NCI-H1417 treated with DMSO at 0.1 percent for 48 hours (cell line): ENCODE measurements at regions not wholly inside any gene's neighbourhood (a gene's known extent, or its start where the extent isn't known, plus 50 kb on each side); places are given as distances from the start of the nearest gene placed in this dataset.
A peak's percentile ranks its signal among the peaks of the same experiment; 100 is the strongest.
"Not testable (repeated sequence)": the region's sequence is repeated elsewhere in the genome, so short reads cannot be mapped to it uniquely, and the experiment has no call there.

ENCODE experiments used
- DNase-seq: peaks from one replicate; lab custom pipeline; 2025; lab: John Stamatoyannopoulos, UW

DNA sequence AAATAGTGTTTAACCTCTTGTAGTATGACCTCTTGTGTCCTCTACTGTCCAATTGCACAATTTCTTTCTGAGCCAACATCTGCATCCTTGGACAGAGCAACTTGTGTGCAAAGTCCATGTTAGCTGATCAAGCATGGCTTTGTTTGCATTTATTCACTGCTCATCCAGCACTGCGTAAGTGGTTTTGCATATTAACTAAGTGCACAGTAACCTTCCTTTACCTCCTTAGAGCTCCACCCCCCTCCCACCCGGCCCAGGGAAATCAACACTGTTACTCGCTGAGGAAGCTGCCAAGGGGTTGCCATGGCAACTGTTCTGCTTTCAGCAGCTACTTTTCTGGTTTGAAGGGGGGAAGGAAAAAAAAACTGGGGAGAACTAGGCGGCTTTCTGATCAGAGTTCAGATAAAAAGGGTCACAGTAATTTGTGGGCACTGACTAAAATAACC, 153.5 kb upstream of the KLF12 start:
- peak; percentile 45 for DNase-seq

DNA sequence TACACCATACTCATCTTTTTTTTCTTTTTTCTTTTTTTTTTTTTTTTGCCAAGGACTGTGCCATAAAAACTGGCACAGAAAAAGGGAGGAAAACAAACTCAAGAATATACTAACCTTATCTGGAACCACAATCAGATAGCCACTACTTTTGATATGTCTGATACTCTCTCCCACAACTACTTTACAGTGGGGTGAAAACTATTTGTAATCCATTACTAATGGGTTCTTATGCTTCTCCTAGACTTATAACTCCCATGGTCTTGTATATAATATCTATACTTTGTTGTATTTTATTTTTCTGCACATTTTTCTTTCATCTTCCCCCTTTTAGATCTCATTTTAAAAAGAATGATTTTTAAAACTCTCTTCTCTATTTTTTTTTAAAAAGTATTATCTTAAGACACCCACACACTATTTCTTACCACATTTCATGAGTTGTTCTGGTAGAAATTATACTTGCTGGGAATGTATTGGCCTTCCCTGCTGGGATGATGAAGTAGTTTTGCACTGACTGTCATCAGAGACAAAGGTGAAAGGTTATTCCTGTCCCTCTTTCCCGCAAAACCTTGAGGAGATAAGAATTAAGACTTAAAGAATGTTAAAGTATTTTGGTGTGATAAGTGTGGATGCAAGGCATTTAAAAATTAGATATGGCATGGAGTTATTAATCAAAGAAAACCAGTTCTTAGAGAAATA, 146.7 kb upstream of the KLF12 start:
- no peak for DNase-seq

DNA sequence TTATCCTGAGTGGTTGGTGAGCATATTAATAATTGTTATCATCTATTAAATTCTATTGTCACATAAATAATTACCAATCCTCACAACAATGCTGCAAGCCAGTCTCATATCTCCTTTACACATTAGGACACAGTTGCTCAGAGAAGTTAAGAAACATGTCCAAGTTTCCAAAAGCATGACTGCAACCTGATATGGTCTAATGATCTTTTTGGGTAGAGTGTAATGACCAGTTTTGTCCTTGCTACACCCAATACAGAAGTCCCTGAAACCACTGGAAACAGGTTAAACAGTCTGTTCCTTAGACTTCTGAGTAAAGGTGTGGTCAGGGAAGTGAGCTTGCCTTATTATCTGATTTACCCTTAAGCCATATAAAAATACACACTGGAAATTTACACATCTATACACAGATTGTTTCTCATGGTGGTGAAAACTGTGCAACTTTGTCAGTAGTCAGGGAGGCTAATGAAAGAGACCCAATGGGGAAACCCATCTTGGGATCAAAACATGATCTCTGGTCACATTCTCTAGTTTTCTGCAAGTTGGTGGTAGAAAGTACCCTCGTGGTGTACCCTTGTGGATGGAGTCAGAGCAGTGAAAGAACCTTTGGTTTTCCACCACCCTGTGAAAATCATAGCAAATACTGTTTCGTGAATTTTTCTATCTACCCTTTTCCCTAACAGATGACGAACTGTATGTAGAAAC, 146.0 kb upstream of the KLF12 start:
- DNase-seq: no peak

DNA sequence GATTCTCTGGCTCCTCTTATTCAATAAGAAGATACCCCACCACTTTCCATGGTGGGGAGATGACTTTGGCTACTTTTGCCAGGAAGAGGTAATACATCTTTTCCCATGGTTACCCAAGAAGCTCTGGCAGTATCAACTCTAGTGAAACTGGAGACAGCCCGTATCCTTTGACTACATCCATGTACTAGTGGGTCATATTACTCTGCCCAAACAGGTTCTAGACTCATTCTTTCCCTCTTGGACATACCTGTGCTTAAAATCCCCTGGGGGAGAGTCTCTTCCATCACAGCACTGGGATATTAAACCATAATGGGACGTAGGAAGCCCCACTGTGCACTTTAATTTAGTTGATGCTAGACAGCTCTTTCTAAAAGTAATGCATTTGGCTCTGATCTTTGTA, 144.7 kb upstream of the KLF12 start:
- no peak for DNase-seq

DNA sequence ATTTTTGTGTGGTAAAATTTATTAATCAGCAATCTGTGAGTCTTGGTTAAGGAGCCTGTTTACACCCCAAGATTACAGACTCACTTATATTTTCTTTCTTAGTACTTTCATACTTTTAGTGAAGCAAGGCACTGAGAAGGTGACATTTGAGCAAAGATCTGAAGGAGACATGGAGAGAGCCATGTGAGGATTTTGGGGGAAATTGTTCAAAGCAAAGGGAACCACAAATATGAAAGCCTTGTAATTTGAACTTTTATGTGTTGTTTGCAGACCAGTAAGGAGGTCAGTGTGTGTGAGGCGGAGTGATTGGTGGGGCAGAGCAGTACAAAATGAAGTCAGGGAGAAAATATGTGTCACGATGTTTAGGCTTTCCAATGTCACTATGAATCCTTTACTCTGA, 140.7 kb upstream of the KLF12 start:
- no peak for DNase-seq

DNA sequence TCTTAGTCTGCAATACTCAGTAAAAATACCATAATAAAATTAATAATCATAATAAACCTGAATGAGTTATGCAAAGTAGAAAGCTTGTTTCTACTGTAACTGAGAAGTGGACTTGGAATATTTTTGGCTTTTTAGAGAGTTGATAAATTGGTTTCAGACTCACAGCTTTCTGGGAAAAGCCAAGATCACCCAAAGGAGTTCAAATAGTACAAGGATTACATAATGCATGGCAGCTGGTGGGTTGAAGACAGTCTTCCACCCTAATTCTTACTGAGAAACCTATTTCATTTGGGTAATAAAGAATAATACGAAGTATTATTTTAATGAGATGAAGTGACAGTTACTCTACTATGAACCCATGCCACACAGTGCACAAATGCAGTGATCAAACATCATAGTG, 139.4 kb upstream of the KLF12 start:
- no peak for DNase-seq

DNA sequence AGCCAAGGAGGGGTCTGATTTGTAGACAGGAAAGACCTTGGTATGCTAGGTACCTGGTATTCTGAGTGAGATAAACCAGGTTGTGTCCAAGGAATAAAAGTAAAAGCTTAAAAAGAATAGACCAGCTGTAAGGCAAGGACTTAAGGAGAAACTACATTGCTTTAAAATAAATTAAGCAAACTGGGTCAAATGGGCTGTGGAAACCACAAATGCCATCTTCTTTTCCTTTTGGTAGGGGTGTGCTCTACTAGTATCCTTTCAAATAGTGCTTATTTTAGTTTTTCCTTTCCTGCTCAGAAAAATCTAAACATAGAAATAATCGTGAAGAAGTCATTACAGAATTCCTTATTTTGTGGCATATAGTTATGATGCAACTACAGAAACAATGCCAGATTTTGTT, 138.6 kb upstream of the KLF12 start:
- DNase-seq: no peak

DNA sequence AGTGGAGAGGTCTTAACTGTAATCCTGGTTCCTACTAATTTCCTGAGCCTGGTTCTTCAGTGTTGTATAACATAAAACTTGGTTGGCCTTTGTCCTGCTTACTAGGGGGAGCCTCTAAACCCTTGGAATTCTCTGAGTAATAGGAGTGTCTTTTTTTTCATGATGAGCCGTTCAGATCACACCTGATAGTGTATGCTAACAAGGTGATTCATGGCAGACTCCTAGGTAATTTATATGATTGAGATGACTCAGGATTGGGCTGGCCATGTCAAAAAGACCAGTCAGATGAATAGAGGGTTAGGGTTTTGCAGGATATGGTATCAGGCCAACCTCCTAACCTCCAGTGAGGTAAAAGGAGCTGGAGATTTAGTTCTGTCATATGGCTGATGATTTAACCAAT, 135.8 kb upstream of the KLF12 start:
- DNase-seq: no peak

DNA sequence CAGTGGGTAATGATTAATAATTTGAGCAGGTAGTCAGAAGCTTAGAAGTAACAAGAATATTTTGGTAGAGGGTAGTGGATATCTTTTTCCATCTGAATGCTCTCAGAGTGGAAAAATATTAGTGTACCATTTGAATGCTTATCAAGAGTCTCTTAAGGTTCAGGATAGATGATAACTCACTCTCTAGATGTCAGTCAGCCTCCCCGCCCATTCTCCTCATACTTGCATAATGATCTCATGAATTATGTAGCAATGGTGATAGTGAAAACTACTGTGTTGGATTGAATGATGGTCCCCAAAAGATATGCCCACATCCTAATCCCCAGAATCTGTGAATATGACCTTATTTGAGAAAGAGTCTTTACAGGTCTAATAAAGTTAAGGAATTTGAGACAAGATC, 132.7 kb upstream of the KLF12 start:
- no peak for DNase-seq

DNA sequence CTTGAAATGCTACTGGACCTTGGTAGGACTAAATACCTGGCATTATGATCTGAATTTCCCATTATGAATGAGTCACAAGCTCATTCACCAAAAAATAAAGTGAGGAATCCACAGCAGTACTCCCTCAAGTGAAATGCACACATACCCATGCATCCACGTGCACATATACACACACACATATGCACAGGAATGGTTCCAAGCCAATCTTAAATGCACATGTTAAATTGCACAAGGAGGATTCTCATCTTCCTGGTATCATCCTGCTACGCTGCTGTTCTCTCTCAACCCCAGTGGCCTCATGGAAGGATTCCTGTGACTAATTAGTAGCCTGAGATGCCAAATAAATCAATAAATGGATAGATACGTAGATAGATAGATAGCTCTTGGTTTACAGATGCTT, 132.1 kb upstream of the KLF12 start:
- no peak for DNase-seq

DNA sequence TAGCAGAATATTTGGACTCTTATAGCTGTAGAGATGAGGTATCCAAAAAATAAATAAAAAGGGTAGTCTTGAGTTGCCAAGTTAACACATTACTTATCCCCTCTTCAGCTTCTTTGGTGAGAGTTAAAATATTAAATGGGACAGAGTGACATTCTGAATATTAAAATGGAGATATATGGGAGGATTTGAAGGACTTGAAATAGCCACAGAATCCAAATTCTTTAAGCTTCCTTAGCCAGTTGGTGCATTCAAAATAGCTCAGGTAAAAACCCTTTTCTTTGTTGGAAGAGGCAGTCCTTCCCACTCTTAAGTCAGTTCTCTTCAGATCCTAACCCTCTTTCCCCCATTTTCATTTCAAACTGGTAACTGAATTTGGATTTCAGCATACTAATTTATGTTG, 130.1 kb upstream of the KLF12 start:
- no peak for DNase-seq

DNA sequence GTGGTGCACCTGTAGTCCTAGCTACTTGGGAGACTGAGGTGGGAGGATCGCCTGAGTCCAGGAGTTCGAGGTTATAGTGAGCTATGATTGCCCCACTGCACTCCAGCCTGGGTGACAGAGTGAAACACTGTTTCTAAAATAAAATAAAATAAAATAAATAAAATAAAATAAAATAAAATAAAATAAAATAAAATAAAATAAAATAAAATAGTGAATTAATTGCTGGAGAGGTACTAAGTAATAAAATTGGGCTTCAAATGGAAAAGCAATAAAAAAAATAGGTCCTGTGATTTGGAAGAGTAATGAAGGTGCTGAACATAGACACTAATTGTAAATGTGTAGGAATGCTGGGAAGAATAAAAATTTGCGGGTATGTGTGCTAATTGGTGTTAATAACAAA, 126.2 kb upstream of the KLF12 start:
- DNase-seq: not testable (repeated sequence)

DNA sequence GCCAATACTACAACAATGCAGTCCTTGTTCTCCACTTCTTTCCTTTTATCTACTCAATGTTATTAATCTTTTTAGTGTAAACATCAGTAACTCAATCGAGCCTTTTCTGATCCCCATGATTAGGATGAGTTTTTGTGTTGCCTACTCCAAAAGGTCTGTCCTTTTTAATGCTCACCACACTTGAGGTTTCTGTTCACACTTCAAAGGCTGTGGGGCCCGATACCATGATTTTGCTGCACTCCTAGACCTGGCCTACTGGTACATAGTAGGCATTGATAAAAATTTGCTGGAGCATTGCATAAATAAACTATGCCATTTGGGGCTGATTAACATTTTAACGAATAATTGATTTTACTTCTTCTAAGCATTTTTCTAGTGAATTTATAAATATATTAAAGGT, 125.4 kb upstream of the KLF12 start:
- no peak for DNase-seq

DNA sequence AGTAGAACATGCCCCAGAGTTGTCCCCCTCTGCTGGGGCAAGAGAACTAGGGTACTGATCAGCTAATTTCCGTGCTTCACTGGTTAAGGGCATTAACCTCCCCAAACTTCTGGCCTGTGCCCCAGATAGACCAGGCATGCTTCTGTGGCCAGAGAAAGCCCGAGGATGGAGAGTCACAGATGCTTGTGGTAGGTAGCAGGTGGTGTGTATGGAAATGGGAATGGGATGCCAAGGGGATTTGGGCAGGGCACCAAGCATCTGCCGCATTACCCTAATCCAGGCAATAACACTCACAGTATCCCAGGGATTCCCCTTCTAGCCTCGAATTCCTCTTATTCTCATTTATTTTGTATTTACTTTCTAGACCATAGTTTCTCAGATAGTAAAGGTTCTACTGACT, 124.8 kb upstream of the KLF12 start:
- no peak for DNase-seq

DNA sequence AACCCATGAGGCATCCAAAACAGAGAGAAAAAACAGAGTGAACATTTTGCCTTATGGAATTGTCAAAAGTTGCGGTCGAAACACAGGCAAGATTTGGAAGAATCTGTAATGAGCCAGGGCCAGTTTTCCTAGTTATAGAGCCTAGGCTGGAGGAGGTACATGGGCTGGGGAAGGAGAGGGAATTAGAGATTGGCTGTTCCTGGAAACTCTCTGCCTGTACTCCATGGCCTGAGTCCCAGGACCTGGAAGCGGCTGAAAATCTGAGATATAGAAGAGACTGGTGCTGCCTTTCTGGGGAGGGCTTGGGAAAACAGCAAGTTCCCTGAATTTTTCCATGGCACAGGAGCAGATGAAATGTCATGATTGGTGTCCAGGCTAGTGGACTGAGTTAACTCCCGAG, 122.8 kb upstream of the KLF12 start:
- DNase-seq: no peak

DNA sequence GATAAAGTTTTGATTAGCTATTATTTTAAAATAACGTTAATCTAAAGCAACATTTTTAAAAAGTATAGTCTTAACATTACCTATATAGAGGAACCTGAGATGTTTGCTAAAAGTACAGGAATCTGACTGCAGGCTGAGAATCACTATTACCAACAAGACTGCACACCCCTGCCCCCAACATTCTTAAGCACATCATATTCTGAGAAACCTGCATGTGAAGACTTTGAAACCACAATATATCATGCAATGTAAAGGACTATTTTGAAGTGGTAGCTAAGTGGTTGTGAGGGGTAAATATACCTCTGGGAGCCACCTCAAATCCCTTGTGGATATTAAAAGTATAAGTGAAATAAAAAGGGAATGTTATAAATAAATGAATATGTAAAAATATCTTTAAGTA, 119.0 kb upstream of the KLF12 start:
- DNase-seq: no peak

DNA sequence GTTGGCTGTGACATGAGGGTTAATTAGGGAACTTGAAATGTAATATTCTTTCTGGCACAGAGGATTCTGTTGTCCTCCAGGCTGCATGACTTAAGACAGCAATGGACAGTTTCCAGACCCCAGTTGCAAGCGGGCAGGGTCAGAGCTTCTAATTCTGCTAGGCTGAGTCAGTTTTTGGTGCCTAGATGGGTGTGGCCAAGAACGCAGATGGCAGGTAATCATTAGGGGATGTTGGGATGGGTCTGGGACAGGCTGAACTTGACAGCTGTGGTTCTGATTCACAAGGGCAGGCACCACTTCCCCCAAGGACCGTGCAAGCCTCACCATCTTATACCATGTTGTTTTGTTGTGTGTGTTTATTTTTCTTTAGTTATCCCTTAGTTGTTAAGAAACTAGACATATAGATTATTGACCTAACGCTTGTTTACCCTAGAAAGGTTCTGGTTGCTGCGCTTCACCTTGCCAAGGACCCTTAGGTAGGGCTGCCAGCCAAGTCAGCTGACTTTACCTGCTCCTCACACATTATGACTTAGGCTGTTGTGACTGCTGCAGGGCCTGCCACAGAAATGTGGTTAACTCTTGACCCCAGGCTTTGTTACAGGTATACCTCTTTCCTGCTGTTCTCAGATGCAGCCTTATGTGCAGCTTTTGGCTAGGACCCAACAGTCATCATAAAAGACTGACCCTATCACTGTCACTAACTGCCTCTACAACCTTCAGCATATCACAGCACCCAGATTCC, 117.7 kb upstream of the KLF12 start:
- DNase-seq: no peak

DNA sequence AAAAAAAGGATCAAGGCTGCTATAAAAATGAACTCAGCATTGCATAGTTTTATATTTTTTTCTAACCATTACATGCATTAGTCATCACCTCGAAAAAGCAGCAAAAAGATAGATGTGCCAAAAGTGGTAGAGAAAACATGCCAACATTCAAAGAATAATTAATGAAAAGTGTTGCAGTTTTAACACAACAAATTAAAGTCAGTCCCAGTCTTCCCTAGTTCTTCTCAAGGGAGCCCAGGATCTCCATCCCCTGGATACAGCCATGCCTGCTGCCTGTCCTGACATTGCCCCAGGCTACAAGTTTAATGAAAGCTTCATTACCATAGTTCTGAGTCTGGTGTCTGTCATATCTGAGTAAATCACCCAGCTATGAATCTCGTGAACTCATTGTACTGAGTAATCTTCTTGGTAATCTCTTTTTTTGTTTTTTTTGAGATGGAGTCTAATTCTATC, 116.6 kb upstream of the KLF12 start:
- no peak for DNase-seq

DNA sequence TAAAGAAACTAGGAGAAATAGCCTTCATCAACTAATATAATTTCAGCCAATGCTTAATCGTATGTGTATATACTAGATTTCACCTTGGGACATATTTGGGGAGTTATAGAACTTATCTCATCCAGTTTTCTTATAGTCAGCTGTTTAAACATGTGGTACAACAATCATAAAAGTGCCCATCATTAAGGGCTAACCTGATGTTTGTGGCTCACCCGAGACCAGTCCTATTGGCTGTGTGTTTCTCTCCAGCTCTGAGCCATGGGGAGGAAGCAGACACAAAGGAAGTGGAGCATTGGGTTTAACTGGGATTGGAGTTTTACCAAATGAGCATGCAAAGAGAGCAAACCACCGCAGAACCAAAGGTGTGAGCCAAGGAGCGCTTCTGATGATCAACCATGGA, 114.3 kb upstream of the KLF12 start:
- DNase-seq: no peak

DNA sequence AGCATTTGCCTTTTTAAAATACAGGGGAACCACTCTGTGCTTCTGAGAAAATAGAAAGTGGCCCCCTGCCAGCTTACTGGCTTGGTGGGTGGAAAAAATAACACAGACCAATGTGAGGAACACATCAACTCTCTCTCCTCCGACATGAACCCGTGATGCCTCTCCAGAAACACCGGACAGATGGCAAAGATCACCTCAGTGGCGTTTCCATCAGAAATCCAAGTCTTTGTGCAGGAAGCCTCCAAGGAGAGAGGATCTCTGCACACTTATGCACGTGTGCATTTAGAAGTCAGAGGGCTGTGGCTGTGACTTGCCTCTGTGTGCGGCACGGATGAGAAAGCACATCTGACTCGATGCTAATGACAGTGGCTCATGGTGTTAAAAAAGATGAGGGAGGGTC, 112.3 kb upstream of the KLF12 start:
- no peak for DNase-seq

DNA sequence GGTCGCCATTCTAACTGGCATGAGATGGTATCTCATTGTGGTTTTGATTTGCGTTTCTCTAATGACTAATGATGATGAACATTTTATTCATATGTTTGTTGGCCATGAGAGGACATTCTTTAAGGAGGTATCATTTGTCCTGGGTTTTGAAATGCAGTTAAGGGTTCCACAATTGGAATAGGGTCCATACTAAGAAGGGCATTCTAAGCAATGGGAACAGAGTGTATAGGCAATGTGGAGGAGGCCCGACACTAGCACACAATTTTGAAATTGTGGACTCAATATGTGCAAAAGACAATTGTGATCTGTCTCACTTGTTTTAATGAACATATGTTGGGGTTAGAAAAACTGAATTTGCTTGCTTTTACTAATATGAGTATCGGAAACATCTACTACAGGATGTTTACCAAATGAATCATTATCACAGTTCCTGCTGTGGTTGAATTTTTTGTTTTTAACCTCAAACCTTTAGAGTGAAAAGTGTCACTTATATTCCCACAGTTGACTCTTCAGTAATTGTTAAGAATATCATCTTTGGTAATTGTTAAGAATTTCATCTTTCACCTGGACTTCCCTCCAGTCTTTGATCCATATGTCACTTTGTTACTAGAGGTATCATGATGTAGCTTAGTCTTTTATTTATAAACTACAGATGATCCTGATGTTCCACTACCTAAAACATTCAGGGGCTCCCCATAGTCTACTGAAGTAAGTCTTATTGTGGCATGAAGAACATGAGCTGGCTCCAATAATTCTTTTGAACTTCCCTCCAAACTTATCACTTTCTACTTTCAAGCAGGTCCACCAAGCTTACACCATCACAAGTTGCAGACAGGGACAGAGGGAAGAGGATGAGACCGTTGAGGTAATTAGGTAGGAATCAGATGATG, 109.7 kb upstream of the KLF12 start:
- DNase-seq: no peak

DNA sequence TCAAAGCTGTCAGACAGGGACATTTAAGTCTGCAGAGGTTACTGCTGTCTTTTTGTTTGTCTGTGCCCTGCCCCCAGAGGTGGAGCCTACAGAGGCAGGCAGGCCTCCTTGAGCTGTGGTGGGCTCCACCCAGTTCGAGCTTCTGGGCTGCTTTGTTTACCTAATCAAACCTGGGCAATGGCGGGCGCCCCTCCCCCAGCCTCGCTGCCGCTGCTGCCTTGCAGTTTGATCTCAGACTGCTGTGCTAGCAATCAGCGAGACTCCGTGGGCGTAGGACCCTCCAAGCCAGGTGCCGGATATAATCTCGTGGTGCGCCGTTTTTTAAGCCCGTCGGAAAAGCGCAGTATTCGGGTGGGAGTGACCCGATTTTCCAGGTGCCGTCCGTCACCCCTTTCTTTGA, 107.1 kb upstream of the KLF12 start:
- DNase-seq: not testable (repeated sequence)
